ENCODE measurements at regions not wholly inside any gene's neighbourhood (a gene's known extent, or its start where the extent isn't known, plus 50 kb on each side); places are given as distances from the start of the nearest gene placed in this dataset.

GRCh38 chr1:2920421-2921015, 100.7 kb upstream of the ACTRT2 start:
- no peaks in the 10 kb centered on the region for H3K4me1 Mint-ChIP-seq (ENCODE audit: low read depth in 2 of 2)
- no peak overlapping the region for H3K27ac Mint-ChIP-seq
- H3K4me3 Mint-ChIP-seq: no peak overlapping the region
- peaks cover 11 to 22% of the 10 kb centered on the region in 2 donors for H3K27me3 Mint-ChIP-seq
- H3K9me3 Mint-ChIP-seq: peaks cover 2 to 7% of the 10 kb centered on the region in 2 donors
- no peak for DNase-seq
- H3K36me3 Mint-ChIP-seq (ENCODE audit: insufficient read depth): peaks cover 4% of the 10 kb centered on the region
- no peak for ATAC-seq (replicated peaks)

DNA sequence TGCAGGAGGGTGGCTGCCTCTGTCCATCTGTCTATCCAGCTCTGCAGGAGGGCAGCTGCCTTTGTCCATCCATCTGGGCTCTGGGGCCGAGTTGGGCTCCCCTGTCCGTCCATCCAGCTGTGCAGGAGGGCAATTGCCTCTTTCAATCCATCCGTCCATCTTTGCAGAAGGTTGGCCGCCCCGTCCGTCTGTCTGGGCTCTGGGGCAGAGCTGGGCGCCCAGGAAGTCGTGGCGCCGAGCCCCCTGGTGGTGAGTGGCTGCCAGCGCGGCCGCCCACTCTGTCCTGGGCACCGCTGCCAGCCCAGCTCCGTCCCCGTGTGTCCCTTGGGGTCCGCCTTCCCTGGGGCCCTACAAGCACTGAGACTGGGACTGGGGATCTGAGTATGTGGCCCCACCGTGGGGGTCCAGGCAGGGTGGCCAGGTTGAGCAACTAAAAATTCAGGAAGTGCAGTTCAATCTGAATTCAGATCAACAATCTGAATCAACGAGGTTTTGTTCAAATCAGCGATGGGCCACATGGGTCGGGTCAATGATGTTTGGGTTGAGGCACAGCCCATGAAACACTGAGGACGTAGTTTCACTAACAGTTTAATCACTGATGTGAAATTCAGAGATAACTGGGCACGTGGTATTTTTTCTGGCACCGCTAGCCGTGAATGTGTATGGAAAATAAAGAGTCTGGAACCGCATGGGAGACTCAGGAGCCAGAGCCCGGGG, 99.1 kb upstream of the ACTRT2 start:
- Mint-ChIP-seq H3K9me3 (no peaks in the 10 kb centered on the region), H3K27me3 (peaks cover 18 to 31% of the 10 kb centered on the region in 2 donors), H3K27ac (no peak overlapping the region), H3K36me3 (ENCODE audit: insufficient read depth) (no peaks in the 10 kb centered on the region), H3K4me1 (ENCODE audit: low read depth in 2 of 2) (no peaks in the 10 kb centered on the region), H3K4me3 (no peak overlapping the region)
- ATAC-seq (replicated peaks) (peak; percentile 37), DNase-seq (peak; percentile 9 to 23 (median 12))

DNA sequence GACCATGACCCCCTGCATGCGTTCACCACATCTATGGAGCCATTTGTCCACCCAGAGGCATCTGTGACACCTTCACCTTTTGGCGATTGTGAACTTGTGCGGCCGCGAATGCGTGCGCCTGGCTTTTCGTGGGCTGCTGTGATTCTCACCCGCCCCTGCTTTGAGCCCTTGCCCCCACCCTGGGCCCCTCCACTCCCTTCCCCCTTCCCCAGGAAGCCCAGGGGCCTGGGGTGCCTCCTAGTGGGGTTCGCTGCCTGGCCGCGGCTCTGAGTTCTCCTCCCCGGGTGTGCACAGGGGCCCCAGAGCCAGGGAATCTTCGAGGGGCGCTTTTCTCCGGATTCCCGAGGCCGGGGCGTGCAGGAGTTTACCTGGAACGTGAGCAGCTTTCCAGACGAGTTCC, 97.9 kb upstream of the ACTRT2 start:
- Mint-ChIP-seq H3K36me3 (ENCODE audit: insufficient read depth) (no peaks in the 10 kb centered on the region), H3K9me3 (no peaks in the 10 kb centered on the region), H3K27me3 (peaks cover 18 to 31% of the 10 kb centered on the region in 2 donors), H3K27ac (no peak overlapping the region), H3K4me1 (ENCODE audit: low read depth in 2 of 2) (no peaks in the 10 kb centered on the region), H3K4me3 (no peak overlapping the region)
- DNase-seq: no peak
- ATAC-seq (replicated peaks): no peak

- Mint-ChIP-seq H3K4me3 (no peak overlapping the region), H3K27ac (no peak overlapping the region), H3K9me3 (no peaks in the 10 kb centered on the region), H3K4me1 (ENCODE audit: low read depth in 2 of 2) (no peaks in the 10 kb centered on the region), H3K27me3 (peaks cover 18 to 37% of the 10 kb centered on the region in 2 donors), H3K36me3 (ENCODE audit: insufficient read depth) (no peaks in the 10 kb centered on the region)
- ATAC-seq (replicated peaks): no peak
- no peak for DNase-seq
Observed at GRCh38 chr1:2925291-2925690, 96.0 kb upstream of the ACTRT2 start.

DNA sequence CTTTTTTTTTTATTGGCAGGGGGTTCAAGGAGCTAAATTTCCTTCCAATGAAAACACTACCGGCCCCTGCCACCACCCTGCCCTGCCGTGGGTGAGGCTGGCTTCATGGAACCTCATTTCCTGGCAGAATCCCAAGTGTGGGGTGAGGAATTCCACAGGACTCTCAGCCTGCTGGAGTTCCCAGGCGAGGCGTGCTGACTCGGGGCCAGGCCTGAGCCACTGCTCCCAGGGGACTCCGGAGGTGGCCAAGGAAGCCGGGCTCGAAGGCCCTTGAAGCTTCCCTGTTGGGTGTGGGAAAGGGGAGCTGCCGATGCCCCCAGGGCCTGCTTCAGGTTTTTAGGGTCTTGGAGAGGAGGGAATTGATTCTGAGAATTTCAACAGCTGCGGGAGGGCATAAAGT, 95.3 kb upstream of the ACTRT2 start:
- H3K4me3 Mint-ChIP-seq: no peak overlapping the region

DNA sequence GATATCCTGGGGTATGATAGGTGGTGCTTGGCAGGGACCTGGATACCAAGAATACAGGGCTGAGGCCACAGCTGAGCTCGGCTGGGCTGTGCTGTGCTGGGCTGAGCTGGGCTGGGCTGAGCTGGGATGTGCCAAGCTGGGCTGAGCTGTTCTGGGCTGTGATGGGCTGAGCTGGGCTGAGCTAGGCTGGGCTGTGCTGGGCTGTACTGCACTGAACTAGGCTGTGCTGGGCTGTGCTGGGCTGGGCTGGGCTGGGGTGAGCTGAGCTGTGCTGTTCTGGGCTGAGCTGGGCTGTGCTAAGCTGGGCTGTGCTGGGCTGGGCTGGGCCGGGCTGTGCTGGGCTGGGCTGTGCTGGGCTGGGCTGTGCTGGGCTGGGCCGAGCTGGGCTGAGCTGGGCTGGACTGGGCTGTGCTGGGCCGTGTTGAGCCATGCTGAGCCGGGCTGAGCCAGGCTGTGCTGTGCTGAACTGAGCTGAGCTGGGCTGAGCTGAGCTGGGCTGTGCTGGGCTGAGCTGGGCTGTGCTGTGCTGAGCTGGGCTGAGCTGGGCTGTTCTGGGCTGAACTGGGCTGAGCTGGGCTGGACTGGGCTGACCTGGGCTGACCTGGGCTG, 94.7 kb upstream of the ACTRT2 start:
- Mint-ChIP-seq H3K36me3 (ENCODE audit: insufficient read depth) (no peaks in the 10 kb centered on the region), H3K27ac (no peak overlapping the region), H3K27me3 (peaks cover 18 to 43% of the 10 kb centered on the region in 2 donors), H3K4me3 (no peak overlapping the region), H3K4me1 (ENCODE audit: low read depth in 2 of 2) (no peaks in the 10 kb centered on the region), H3K9me3 (no peaks in the 10 kb centered on the region)
- no peak for DNase-seq
- ATAC-seq (replicated peaks): no peak

More for the DNA sequence above, 95.3 kb upstream of the ACTRT2 start:
- Mint-ChIP-seq H3K36me3 (ENCODE audit: insufficient read depth) (no peaks in the 10 kb centered on the region), H3K4me1 (ENCODE audit: low read depth in 2 of 2) (no peaks in the 10 kb centered on the region), H3K27me3 (peaks cover 18 to 37% of the 10 kb centered on the region in 2 donors), H3K9me3 (no peaks in the 10 kb centered on the region), H3K27ac (no peak overlapping the region)
- DNase-seq: no peak
- no peak for ATAC-seq (replicated peaks)

DNA sequence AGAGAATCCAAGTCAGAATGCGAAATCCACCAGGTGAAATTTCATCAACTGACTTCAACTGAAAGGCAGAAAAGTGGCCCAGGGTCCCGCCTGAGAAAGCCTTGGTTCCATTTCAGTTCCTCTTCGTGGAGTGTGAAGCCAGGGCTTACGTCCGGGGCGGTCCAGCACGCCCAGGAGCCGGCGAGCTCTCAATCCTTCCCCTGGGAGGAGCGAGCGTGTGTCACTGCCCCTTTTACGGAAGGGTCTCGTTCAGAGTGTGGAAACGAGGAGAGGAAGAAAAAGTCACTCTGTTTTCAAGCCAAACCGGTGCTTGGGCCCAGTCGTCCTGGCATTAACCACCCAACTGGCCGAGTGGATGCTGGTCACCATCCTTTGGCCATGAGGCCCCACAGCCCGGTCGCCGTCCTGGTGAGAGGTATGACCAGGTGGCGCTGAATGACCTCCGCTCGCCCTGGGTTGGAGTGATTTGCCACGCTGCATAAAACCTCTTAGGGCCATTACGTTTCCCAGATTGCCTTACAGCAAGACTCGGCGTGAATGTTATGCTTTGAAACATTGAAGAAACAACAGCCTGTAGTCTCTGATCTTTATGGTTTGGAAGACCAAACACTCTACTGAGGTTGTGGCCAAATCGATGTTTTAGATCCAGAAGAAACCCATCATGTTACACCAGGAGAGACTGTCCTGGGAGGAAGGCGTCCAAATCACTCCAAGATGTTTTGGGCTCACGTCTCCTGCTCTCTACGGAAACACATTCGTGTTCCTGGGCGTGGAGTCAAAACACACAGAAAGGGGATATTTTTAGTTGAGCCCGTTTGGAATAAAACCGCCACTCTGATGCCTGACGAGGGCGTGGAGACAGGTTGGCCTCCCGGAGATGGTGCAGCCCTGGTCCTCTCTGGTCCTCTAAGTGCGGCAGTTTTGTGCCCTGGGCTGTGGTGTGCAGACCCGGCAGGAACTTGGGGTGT, 93.6 kb upstream of the ACTRT2 start:
- Mint-ChIP-seq H3K4me1 (ENCODE audit: low read depth in 2 of 2) (no peaks in the 10 kb centered on the region), H3K36me3 (ENCODE audit: insufficient read depth) (no peaks in the 10 kb centered on the region), H3K27ac (no peak overlapping the region), H3K4me3 (no peak overlapping the region), H3K9me3 (no peaks in the 10 kb centered on the region), H3K27me3 (peaks cover 25 to 54% of the 10 kb centered on the region in 2 donors)
- no peak for DNase-seq
- no peak for ATAC-seq (replicated peaks)

GRCh38 chr1:2928366-2929325, 92.6 kb upstream of the ACTRT2 start:
- Mint-ChIP-seq H3K27ac (no peak overlapping the region), H3K27me3 (peaks cover 25 to 46% of the 10 kb centered on the region in 2 donors)

DNA sequence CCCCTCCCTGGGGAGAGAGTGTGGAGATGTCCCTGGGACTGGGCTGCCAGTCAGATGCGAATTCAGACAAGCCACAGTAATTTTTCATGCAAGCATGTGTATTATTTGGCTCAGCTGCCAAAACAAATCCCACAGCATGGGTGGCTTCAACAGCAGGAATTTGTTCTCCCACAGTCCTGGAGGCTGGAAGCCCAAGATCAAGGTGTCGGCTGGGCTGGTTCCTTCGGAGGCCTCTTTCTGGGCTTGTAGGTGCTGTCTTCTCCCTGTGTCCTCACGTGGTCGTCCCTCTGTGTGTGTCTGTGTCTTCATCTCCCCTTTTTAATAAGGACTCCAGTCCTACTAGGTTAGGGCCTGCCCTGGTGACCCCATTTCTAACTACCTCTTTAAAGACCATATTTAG, 91.9 kb upstream of the ACTRT2 start:
- Mint-ChIP-seq H3K36me3 (ENCODE audit: insufficient read depth) (no peaks in the 10 kb centered on the region), H3K9me3 (no peaks in the 10 kb centered on the region), H3K4me1 (ENCODE audit: low read depth in 2 of 2) (no peaks in the 10 kb centered on the region), H3K27ac (no peak overlapping the region), H3K4me3 (no peak overlapping the region), H3K27me3 (peaks cover 25 to 44% of the 10 kb centered on the region in 2 donors)
- DNase-seq: no peak
- ATAC-seq (replicated peaks): no peak

More at GRCh38 chr1:2928366-2929325, 92.6 kb upstream of the ACTRT2 start:
- DNase-seq (no peak), ATAC-seq (replicated peaks) (no peak)
- no peak overlapping the region for H3K4me3 Mint-ChIP-seq
- no peaks in the 10 kb centered on the region for H3K9me3 Mint-ChIP-seq
- no peaks in the 10 kb centered on the region for H3K36me3 Mint-ChIP-seq (ENCODE audit: insufficient read depth)
- H3K4me1 Mint-ChIP-seq (ENCODE audit: low read depth in 2 of 2): no peaks in the 10 kb centered on the region

DNA sequence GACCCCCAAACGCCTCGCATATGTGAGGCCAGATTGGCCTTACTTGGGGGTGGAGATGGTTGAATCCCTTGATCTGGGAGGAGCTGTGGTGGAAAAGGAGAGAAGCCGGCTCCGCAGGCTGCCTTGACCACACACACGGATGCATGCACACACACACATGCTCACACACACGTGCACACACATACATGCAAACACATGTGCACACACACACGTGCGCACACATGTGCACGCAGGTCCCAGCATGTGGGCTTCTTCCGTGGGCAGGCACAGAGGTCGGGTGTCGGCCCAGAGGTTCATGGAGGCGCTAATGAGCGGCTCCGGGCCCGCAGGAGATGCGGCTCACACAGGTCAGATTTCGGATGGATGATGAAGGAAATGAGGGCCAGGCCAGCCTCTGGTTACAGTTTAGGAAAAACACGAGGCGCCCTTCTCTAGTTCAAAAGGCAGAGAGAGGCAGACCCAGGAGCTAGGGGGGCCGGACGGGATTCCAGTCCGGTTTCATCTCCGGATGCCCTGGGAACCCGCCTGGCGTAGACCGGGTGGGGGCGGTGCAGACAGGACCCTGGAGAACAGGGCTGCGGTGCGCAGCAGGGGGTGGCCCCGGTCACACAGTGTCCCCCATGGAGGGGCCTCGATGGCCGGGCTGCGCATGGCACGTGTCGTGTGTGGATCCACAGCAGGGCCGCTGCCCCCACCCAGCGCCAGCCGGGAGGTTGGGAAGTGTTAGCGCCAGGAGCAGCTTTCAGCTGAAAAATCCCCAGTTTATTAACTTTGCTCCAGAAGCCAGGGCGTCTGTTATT, 91.1 kb upstream of the ACTRT2 start:
- Mint-ChIP-seq H3K9me3 (no peaks in the 10 kb centered on the region), H3K4me1 (ENCODE audit: low read depth in 2 of 2) (no peaks in the 10 kb centered on the region), H3K27ac (no peak overlapping the region), H3K36me3 (ENCODE audit: insufficient read depth) (no peaks in the 10 kb centered on the region), H3K27me3 (peaks cover 17 to 35% of the 10 kb centered on the region in 2 donors), H3K4me3 (no peak overlapping the region)
- DNase-seq (no peak), ATAC-seq (replicated peaks) (no peak)

DNA sequence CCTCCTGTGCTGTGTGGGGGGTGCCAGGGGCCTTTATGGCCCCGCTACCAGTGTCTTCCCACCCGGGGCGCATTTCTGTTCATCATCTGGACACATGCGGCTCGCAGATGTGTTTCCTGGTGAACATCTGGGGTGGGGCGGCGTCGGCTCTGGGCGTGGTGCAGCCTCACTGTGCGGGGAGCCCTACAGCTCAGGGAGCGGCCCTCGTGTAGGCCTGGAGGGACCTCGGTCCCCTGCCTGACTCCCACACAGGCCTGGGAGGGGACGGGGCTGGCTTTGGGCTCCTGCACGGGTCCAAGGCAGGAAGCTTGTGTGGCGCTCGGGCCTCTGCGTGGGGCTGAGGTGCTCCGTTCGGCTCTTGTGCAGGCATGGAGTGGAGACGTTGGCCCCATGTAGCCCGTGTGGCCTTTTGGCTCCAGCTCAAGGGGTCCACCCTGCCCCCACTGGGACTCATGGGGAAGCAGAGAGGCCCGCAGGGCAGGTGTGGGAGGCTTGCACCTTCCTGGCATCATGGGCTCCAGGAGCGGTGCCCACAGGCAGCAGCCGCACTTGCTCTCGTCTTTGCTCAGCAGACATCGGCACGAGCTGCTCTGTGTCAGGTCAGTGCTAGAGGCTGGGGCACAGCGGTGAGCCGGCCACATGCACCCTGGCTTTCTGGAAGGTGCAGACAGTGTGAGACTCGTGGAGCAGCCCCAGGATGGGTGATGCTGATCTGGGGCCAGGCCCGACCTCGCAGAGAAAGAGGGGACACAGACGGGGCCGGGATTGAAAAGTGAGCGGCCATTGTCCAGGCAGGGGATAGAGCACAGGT, 90.1 kb upstream of the ACTRT2 start:
- Mint-ChIP-seq H3K9me3 (no peaks in the 10 kb centered on the region), H3K27me3 (peaks cover 8 to 26% of the 10 kb centered on the region in 2 donors), H3K4me3 (no peak overlapping the region), H3K4me1 (ENCODE audit: low read depth in 2 of 2) (no peaks in the 10 kb centered on the region), H3K36me3 (ENCODE audit: insufficient read depth) (no peaks in the 10 kb centered on the region), H3K27ac (no peak overlapping the region)
- ATAC-seq (replicated peaks): no peak
- no peak for DNase-seq

Data from effector memory CD8-positive, alpha-beta T cell (primary cell).